ENCODE measurements at regions not wholly inside any gene's neighbourhood (a gene's known extent, or its start where the extent isn't known, plus 50 kb on each side); places are given as distances from the start of the nearest gene placed in this dataset.

DNA sequence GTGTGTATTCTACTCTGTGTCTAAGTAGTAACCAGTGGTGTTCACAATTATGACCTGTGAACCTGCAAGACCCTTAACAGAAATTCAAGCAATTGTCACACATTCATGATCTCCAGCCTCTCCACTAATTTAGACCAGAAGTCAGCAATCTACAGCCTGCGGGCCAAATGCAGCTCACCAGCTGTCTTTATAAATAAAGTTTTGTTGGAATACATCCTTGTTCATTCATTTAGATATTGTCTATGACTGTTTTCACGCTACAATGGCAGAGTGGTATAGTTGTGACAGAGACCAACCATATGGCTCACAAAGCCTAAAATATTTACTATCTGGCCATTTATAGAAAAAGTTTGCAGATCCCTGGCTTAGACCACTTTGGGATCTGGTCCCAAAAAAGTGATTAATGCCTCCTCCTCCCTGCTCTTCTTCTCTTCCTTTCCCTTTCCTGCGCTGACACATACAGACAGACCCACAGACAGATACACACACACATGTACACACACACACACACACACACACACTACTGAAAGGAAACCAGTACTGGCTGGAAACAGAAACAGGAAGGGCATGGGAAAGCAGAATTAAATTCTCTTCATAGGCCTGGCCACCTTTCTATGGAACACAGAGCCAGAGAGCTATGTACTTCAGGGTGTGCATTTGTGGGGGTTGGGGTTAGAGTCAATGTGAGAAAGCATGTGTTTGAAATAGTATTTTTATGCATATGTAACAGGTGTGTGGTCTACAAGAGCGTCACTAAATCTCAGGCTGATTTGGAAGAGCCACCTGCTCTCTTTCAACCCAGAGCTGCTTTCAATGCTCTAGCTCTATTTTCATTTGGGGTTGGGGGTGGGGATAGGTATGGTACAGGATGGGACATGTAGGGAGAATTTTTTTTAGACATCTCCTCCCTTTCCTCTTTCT, 49.7 kb upstream of the TMEM164 start:
- no CpG with 5 or more reads among the region's 4 CpGs for WGBS, 2 donors (ENCODE audit: extremely low coverage in 2 of 2, insufficient read length in 2 of 2, insufficient replicate concordance in 1 of 2)

More for the DNA sequence above, 49.7 kb upstream of the TMEM164 start:
- no peaks in the 10 kb centered on the region for H3K36me3 ChIP-seq (replicated peaks in 1 of 2; ENCODE audit: control insufficient read depth in 2 of 2, insufficient read depth in 2 of 2, low read length in 2 of 2)
- H4K91ac ChIP-seq (ENCODE audit: low read depth, low read length, poor library complexity): no peak overlapping the region
- DNase-seq (ENCODE audit: low spot score): no peak
- H3K23ac ChIP-seq (ENCODE audit: low read depth, low read length, poor library complexity): no peak overlapping the region
- no peak overlapping the region for H2AK5ac ChIP-seq (ENCODE audit: low read depth, low read length)
- H3K18ac ChIP-seq (ENCODE audit: low read length): no peak overlapping the region
- no peak overlapping the region for H2BK120ac ChIP-seq (ENCODE audit: low read depth, low read length)
- no peaks in the 10 kb centered on the region for H3K79me1 ChIP-seq (ENCODE audit: low read depth, low read length)
- H3K4me1 ChIP-seq (ENCODE audit: control insufficient read depth in 2 of 2, insufficient read depth in 1 of 2, low read depth in 1 of 2, low read length in 2 of 2): no peaks in the 10 kb centered on the region
- no peak overlapping the region for H3K4ac ChIP-seq (ENCODE audit: low read length)
- H3K4me2 ChIP-seq (ENCODE audit: insufficient read depth, low read length, poor library complexity, severe bottlenecking): no peak overlapping the region
- no peak overlapping the region for H3K4me3 ChIP-seq (ENCODE audit: low read length in 2 of 2)
- no peak overlapping the region for H2BK12ac ChIP-seq (ENCODE audit: low read length)
- no peak overlapping the region for H4K8ac ChIP-seq (ENCODE audit: low read depth, low read length)
- H3K14ac ChIP-seq (ENCODE audit: low read length): no peak overlapping the region
- no peak overlapping the region for H2BK5ac ChIP-seq (ENCODE audit: low read length)
- H2AFZ ChIP-seq (ENCODE audit: low read length): no peak overlapping the region
- no peaks in the 10 kb centered on the region for H3K9me3 ChIP-seq (replicated peaks in 1 of 2; ENCODE audit: control insufficient read depth in 2 of 2, insufficient read depth in 1 of 2, low read depth in 1 of 2, low read length in 2 of 2)
- no peak overlapping the region for H3K27ac ChIP-seq (replicated peaks; ENCODE audit: low read length)
- no peak overlapping the region for H3K9ac ChIP-seq (ENCODE audit: low read depth, low read length, poor library complexity)
- H3K27me3 ChIP-seq (ENCODE audit: control insufficient read depth in 3 of 3, insufficient read depth in 3 of 3, low read depth in 1 of 3, low read length in 3 of 3): peaks cover 0 to 19% (median 0%) of the 10 kb centered on the region in 3 experiments
- H2BK15ac ChIP-seq (ENCODE audit: low read length): no peak overlapping the region
